ENCODE measurements at regions not wholly inside any gene's neighbourhood (a gene's known extent, or its start where the extent isn't known, plus 50 kb on each side); places are given as distances from the start of the nearest gene placed in this dataset.

DNA sequence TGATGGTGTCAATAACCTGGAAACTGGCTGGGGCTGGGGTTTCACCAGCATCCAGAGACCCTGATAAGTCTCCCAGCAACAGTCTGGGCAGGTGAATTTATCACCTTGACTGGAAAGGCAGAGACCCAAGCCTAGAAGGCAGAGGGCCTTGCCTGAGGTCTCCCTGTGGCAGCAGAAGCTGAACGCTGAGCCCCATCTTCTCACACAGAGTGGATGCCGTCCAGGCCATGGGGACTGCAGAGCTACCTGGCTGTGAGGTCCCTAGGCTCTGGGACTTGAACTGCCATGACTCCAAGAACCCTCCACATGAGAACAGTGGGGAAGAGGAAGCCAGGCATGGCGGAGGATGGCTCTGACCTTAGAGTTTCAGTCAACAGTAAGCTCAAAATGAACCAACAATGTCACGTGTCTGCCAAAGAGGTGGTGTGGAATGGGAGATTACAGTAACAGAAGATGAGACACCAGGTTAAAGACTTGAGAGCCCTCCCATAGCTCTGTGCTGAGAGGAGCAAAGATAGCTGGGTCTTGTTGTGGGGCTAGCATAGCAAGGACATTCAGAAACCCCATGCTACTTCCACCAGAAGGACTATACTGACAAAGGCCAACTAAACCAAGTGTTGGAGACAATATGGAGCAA, 79.1 kb upstream of the LINC01488 start:
- no peak for DNase-seq
- in situ Hi-C loops (cut with HindIII; ENCODE audit: low pct_ligation_motif_present, low pct_unique_long_range_greater_than_20kb, low sequenced_read_pairs) = no loop called here

DNA sequence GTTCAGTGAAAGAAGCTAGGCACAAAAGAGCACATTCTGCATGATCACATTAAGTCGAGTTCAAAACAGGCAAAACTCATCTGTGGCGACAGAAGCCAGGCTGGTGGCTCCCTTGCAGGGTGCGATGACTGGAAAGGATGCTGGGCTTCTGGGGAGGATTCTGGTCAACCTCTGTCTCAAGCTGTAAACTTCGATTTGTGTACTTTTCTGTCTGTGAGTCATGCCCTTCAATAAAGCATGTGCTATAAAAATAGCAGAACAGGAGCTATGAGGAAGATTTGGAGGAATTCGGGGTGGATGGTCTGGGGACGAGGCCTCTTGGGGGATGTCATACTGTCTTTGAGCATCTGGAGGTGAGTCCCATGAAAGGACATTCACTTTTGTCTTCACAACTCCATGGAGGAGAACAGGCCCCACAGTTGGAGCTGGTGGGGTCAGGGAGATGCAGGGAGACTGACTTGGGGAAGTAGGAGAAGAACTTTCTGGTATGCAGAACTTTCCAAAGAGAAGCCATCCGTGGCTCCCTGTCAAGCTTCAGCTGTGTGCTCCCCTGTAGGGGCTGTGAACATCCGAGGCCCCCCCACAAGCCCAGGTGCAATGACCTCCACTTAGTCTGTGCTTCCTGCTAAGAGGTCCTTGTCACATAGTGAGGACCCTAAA, 77.8 kb upstream of the LINC01488 start:
- in situ Hi-C loops (cut with HindIII; ENCODE audit: low pct_ligation_motif_present, low pct_unique_long_range_greater_than_20kb, low sequenced_read_pairs) = no loop called here
- no peak for DNase-seq

DNA sequence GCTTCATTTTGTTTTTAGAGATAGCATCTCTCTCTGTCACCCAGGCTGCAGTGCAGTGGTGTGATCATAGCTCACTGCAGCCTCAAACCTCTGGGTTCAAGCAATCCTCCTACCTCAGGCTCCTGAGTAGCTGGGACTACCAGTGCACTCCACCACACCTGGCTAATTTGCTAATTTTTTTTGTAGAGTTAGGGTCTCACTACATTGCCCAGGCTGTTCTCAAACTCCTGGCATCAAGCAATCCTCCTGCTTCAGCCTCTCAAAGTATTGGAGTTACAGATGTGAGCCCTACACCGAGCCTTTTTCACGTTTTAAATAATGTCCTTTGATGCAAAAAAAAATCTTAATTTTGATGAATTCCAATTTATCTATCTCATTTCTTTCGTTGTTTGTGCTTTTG, 75.4 kb upstream of the LINC01488 start:
- no peak for DNase-seq
- in situ Hi-C loops (cut with HindIII; ENCODE audit: low pct_ligation_motif_present, low pct_unique_long_range_greater_than_20kb, low sequenced_read_pairs) = no loop called here

DNA sequence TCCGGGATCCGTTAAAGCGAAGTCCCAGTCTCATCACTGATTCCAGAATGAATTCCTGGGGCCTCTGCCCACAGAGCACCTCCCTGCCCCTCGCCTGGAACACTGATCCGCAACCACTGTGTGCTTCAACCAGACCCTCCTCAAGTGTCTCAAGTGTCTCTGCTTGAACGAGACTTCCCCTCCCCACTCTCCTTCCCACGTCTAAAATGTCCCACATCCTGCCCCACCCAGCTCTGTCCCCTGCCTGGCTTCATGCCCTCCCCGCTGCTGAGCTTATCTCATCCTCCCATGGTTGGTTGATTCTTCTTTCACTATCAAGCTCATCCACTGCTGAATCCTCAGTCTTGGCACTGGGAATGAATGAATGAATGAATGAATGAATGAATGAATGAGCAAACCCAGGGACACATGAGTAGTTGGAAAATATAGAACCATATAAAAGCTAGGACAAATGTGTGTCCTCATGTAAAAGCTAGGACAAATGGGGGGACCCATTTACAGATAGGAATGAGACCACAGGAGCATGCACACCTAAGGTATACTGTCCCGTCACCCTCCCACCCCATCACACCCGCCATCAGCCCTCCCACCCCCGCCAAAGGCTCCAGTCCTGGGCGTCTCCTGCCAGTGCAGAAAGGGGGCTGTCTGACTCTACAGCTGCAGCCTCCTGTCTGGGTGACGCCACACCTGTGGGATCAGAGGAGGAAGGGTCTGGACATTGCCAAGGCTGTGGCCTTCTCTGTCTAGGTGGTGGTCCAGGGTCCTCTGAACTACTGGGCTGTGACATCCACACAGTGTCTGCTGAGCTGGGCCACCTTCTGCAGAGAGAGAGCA, 71.4 kb upstream of the LINC01488 start:
- DNase-seq = no peak
- in situ Hi-C loops (cut with HindIII; ENCODE audit: low pct_ligation_motif_present, low pct_unique_long_range_greater_than_20kb, low sequenced_read_pairs) = no loop called here

DNA sequence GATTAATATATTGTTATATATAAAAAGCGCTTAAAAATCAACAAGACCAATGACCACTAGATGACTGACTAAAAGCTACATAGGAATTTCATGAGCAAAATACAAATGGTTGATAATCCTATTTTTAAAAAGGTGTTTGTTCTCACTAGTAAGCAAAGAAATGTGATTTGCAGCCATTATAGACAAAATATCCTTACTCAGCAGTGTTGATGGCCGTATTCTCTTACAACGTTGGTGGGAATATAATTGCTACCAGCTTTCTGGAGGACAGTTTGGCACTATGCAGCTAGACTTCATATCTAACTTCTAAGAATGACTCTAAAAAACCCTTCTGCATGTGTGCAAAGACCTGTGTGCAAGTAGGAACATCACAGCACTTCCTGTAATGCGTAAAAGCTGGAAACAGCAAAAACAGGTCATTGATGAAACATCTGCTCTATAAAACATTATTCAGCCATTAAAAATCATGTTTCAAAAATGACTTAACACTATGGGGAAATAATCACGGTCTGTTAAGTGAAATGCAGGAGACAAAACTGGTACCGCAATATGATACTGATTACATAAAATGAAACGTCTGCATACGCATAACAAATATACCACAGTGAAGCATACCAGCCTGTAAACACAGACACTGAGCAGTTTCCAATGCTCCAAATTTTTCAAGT, 70.1 kb upstream of the LINC01488 start:
- no peak for DNase-seq
- in situ Hi-C loops (cut with HindIII; ENCODE audit: low pct_ligation_motif_present, low pct_unique_long_range_greater_than_20kb, low sequenced_read_pairs) = no loop called here

DNA sequence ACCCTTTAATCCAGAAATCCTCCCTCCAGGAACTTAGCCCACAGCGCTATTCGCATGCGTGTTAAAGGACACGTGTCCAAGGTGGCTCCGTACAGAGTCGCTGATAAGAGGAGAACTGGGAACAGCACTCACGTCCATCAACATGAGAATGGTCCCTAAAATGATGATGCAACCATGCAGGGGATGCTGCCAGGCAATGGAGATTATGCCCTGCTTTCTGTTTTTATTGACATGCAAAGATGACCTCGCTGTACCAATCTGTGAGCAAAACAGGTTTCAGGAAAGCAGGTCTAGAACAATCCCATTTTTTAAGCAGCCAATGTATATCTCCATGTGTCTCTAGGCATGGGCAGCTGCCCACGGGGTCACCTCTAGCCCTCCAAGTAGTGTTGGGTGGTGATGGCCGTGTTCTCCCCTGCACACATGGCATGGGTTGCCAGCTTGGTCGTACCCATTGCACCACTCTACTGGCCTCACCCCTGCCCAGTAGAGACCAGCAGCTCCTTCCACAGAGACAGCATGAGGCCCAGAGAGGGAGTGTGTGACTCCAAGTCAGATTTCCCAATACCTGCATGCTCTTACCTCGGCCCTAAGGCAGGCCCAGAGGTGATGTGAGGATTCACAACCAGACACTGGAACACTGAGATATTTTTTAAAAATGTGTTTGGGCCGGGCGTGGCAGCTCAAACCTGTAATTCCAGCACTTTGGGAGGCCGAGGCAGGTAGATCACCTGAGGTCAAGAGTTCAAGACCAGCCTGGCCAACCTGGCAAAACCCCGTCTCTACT, 68.3 kb upstream of the LINC01488 start:
- in situ Hi-C loops (cut with HindIII; ENCODE audit: low pct_ligation_motif_present, low pct_unique_long_range_greater_than_20kb, low sequenced_read_pairs) = no loop called here

DNA sequence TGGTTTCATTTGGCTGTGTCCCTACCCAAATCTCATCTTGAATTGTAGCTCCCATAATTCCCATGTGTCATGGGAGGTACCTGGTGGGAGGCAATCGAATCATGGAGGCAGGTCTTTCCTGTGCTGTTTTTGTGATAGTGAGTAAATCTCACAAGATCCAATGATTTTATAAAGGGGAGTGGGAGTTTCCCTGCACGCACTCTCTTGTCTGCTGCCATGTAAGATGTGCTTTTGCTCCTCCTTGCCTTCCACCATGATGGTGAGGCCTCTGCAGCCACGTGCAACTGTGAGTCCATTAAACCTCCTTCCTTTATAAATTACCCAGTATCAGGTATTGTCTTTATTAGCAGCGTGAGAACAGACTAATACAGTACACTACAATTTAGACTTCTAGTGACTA, 67.5 kb upstream of the LINC01488 start:
- in situ Hi-C loops (cut with HindIII; ENCODE audit: low pct_ligation_motif_present, low pct_unique_long_range_greater_than_20kb, low sequenced_read_pairs) = no loop called here
- DNase-seq = no peak

More for the DNA sequence above, 68.3 kb upstream of the LINC01488 start:
- DNase-seq = no peak

DNA sequence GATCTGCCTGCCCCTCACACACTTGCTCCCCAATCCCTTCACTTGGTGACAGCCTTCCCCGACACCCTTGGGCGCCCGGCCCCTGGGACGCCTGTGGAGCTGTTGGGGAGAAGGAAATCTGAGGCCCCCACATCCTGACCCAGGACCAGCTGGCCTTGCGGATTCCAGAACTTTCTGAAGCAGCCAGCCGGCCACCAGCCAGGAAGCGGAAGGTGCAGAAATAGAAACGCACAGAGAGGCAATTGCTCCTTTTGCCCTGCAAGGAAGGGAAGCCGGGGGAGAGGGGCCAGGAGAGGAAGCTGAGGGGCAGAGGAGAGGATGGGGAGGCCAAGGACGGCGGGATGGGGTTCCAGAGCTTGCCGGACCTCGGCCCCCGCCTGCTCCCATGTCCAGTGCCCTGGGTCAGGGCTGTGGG, 66.7 kb upstream of the LINC01488 start:
- in situ Hi-C loops (cut with HindIII; ENCODE audit: low pct_ligation_motif_present, low pct_unique_long_range_greater_than_20kb, low sequenced_read_pairs) = no loop called here
- no peak for DNase-seq

DNA sequence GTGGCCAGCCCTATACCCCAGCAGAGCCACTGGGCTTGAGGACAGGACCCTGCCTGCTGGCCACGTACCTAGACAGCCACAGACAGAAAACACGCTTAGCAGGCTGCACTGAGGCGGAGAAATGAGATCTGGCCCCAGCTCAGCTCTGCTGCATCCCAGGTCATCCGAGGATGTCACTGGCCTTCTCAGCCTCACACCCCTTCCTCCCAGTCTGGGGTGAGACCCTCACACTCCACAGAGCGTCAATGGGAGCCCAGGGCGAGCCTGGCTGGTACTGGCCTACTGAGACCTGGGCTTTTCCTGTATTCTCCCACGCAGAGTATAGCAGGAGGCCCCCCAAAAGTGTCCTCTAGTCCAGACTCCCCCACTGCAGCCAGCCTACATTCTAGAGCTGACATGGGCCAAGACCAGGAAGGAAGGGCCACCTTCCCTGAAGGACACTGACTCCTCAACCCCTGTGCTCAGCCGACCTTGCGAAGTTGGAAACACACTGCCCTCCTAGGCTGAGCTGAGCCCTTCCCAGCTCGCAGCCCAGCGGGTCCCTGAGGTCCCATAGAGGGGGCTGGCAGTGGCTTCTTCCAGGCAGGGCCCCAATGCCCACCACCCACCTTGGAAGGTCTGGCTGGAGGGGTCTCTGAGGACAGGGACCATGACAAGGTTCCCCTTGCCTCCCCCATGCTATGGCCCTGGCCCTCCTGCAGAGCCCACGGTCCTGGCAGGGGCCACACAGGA, 65.9 kb upstream of the LINC01488 start:
- in situ Hi-C loops (cut with HindIII; ENCODE audit: low pct_ligation_motif_present, low pct_unique_long_range_greater_than_20kb, low sequenced_read_pairs) = no loop called here
- no peak for DNase-seq

DNA sequence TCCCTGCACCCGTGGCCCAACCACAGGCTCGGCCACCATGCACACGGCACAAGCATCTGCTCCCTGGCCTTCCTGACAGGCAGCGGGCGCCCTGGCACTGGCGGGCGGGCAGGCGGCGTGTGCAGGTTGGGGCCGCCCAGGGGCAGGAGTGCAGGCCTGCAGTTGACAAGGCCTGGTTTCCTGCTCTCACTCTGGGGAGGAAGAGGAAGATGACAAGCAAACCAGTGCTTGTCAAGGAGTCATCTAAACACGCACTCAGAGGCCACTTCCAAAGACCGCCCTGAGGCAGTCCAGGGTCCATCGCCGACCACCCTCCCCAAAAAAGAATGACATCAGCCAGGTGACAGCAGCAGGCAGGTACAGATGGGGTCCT, 65.3 kb upstream of the LINC01488 start:
- in situ Hi-C loops (cut with HindIII; ENCODE audit: low pct_ligation_motif_present, low pct_unique_long_range_greater_than_20kb, low sequenced_read_pairs) = no loop called here
- no peak for DNase-seq

DNA sequence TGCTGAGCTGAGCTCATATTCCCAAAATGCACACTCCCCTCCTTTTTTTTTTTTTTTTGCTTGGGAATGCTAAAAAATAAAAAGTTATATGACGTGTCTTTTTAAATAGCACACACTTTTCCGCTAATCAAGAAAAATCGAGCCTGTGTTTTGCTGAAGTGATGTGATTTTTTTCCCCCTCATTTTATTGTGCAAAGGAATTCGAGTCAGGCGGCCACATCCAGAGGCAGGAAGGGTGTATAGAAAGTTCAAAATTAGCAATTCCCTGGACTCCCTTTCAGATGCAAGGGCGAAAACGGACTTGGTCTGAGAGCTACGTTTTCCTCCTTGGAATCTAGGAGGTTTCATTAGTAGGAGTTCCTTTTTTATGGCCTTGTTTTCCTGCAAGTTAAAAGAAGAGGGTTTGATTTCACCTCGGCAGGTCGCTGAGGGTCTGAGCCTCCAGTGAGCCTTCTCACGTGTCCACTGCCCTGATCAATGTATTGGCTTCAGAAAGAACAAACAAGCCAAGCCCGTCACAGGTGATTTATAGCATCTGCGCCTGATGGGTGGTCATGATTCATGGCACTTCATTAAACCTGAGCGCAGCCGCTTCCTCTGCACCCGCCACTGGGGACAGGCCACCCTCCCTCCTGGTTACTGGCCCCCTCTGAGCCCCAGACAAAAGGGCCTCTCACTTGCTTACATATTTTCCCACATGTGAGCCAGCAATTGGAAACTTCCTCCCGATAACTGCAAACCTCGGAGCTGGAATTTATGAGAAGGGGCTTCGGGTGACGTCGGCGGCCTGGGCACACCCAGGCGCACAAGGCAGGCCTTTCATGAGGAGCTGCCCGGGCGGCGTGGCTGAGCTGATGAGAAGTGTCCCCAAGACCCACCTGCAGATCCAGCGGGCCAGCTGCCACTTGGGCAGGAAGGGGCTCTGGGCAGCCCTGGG, 64.4 kb upstream of the LINC01488 start:
- DNase-seq = no peak
- in situ Hi-C loops (cut with HindIII; ENCODE audit: low pct_ligation_motif_present, low pct_unique_long_range_greater_than_20kb, low sequenced_read_pairs) = no loop called here

DNA sequence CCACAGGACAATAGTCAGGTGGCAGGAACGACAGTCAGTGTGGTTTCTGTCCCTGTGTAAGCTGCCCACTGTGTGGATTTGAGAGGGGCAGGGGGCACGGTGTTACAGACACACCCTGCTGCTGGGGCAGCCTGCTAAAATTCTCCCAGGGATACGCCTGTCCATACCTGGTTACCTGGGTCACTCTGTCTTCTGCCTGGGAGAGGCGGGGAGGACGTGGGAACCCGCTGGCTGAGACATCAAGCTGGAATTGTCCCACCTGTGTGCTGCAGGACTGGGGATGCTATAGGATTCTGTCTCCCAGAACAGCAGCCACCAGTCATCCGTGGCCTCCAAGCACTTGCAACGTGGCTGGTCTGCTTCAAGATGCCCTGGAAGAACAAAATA, 63.8 kb upstream of the LINC01488 start:
- no peak for DNase-seq
- in situ Hi-C loops (cut with HindIII; ENCODE audit: low pct_ligation_motif_present, low pct_unique_long_range_greater_than_20kb, low sequenced_read_pairs) = no loop called here

DNA sequence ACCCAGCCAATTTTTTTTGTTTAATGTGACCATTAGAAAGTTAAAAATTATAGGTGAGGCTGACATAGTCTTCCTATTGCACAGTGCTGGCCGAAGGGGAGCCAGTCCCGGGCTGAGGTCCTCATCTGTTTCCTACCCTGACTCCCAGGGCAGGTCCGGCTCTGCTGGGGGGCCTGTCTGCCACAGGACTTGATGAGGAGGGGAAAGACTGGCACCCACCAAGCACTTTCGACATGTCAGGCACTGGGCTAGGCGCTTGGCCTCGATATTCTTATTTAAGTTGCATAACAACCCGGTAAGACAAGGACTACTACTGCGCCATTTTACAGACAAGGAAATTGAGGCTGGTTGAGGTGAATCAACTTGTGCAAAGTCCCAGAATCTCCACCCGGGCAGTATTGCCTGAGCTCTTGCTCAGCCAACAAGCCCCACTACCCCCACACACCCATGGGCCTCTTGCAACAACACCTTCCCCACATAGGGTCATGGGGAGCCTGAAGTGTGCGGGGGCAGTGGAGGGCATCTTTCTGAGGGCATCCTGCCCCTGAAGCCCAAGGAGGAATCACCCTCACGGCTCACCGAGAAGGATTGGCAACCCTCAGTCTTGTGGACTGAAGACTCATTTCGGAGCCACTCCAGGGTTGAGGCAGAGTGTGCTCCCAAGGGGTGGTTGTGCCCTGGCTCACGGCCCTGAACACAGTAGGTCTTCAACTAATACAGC, 62.7 kb upstream of the LINC01488 start:
- in situ Hi-C loops (cut with HindIII; ENCODE audit: low pct_ligation_motif_present, low pct_unique_long_range_greater_than_20kb, low sequenced_read_pairs) = no loop called here
- DNase-seq = no peak

DNA sequence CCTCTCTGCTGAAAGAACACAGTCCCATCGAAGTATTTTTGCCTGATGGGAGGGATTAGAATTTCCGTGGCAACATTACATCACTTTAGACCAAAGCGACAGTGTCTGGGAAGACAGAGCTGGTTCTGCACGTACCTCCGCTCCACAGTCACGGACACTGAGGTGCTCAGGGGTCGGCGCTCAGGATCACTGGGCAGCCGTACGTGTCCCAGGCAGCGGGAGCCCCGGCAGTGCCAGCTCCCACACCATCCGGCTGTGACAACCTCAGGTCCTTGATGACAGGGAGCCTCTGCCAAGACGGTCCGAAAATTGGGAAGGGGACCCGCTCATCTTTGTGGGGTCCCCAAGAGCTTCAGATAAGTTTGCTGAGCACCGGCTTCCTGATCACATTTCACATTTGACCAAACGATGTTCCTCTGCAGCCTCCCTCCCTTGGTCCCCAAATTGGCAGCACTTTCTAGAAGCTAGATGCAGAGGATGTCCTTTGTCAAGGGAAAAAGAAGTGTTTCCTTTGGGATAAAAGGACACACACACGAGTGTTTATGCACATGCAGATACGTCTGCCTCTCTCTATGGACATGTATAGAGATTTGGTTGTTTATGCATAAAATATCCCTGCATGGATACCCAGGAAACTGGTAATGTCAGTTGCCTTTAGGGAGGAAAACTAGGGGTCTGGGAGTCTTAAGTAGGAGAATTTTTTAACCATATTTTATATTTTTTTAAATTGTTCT, 61.6 kb upstream of the LINC01488 start:
- DNase-seq = no peak
- in situ Hi-C loops (cut with HindIII; ENCODE audit: low pct_ligation_motif_present, low pct_unique_long_range_greater_than_20kb, low sequenced_read_pairs) = no loop called here

DNA sequence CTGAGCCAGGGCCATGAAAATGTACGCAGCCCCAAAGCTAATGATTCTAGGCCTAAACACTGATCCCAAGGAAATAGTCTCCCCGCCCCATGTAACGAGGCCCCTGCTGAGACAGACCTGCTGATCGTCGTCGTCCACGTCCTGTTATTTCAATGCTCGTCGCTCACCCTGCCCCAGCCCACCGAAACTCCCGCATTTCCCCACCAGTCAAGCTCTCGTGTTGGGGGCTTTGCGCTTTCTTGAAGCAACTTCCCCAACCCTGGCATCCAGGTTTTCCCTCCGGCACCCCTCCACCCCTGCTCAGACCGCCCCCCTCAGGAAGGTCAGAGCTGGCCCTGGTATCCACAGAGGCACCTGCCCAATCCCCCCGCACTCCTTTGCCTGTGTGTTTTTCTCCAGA, 58.8 kb upstream of the LINC01488 start:
- DNase-seq = no peak
- in situ Hi-C loops (cut with HindIII; ENCODE audit: low pct_ligation_motif_present, low pct_unique_long_range_greater_than_20kb, low sequenced_read_pairs) = no loop called here

DNA sequence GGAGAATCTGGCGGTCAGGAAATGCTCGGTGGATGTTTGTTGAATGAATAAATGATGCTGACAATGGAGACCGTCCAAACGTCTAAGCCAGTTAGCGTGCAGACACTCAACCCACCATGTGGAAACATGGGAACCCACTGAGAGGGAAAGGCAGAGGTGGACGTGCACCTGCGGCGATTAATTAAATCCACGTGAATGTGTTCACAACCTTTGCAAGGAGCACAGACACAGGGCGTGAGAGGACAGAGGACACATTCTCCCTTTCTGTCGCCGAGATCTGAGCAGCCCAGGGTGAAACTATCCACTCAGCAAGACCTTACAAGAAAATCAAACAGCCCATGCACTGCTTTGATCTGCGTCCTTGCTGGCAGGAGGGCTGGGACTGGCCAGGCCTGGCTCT, 58.3 kb upstream of the LINC01488 start:
- DNase-seq = no peak
- in situ Hi-C loops (cut with HindIII; ENCODE audit: low pct_ligation_motif_present, low pct_unique_long_range_greater_than_20kb, low sequenced_read_pairs) = no loop called here
